ENCODE measurements at regions not wholly inside any gene's neighbourhood (a gene's known extent, or its start where the extent isn't known, plus 50 kb on each side); places are given as distances from the start of the nearest gene placed in this dataset.

- no peak for TF ChIP-seq CTCF (IDR thresholded peaks at IDR 0.05; ENCODE audit: insufficient read depth, low read depth, low read length)
- TF ChIP-seq EZH2 (IDR thresholded peaks at IDR 0.05; ENCODE audit: insufficient read depth, low read length): no peak
Measured at GRCh38 chr4:66266035-66266434, 595.7 kb upstream of the EPHA5 start.

Data from astrocyte (in vitro differentiated cells and primary cell).